HL-60 (cell line): ENCODE measurements at regions not wholly inside any gene's neighbourhood (a gene's known extent, or its start where the extent isn't known, plus 50 kb on each side); places are given as distances from the start of the nearest gene placed in this dataset.

Source experiments
- DNase-seq, 2 experiments: peaks; one replicate each; pipeline ENCODE4 v3.0.0-alpha.2; 2010 to 2020; ENCODE audit warnings: low read depth in 1 of 2, low spot score in 1 of 2
- H3K27ac ChIP-seq: fragments of 250-450 bp; sonication (Bioruptor Pico); replicated peaks from 2 replicates; pipeline ENCODE4 v1.5.1; 2020; ENCODE audit warnings: mild to moderate bottlenecking, moderate library complexity
- H3K27me3 ChIP-seq: fragments of 250-450 bp; sonication (Bioruptor Pico); 2 replicates; pipeline ENCODE4 v1.5.1; 2021; ENCODE audit warnings: mild to moderate bottlenecking, moderate library complexity; ENCODE audit not compliant: insufficient read depth, poor library complexity, severe bottlenecking
- H3K4me3 ChIP-seq: replicated peaks from 2 replicates; pipeline ENCODE4 v1.5.1; 2011; ENCODE audit warnings: mild to moderate bottlenecking, control low read depth, low read length; ENCODE audit not compliant: insufficient read depth
- GABPA ChIP-seq: IDR thresholded peaks from 2 replicates; pipeline ENCODE4 v1.6.1; 2012; ENCODE audit warnings: low read depth
- POLR2AphosphoS5 ChIP-seq: IDR thresholded peaks from 2 replicates; pipeline ENCODE4 v1.6.1; 2012; ENCODE audit warnings: low read depth
- SPI1 ChIP-seq: IDR thresholded peaks from 2 replicates; pipeline ENCODE4 v1.6.1; 2012; ENCODE audit warnings: low read depth, mild to moderate bottlenecking, borderline replicate concordance
- TF ChIP-seq, protein P1 (sequence below): IDR thresholded peaks from 2 replicates; pipeline ENCODE4 v1.6.1; 2012; ENCODE audit warnings: low read depth; ENCODE audit not compliant: insufficient replicate concordance
- TF ChIP-seq, protein P2 (sequence below): IDR thresholded peaks from one replicate; pipeline ENCODE4 v1.5.1; 2011; ENCODE audit warnings: low read length, control low read depth, inconsistent platforms; ENCODE audit not compliant: insufficient read depth

DNA sequence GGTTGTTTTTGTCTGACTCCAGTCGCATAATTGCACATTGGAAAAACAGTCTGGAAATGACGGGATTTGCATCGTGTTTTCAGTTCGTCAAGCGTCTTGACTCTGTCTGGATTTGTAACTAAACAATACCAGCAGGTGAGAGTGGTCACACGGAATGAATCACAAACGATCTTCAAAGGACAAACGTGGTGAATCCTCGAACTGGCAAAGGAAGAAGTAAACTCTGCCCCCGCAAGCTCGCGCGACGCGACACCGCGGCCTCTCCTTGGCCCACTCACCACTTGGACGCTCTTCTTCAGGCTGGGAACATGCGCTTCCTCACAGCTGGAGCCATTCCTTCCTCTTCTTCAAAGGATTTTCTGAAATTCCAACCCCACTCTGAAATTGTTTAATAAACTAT, 352.6 kb downstream of the THBS2 start:
- H3K27ac ChIP-seq: no peak overlapping the region
- no peaks in the 10 kb centered on the region for H3K27me3 ChIP-seq
- TF ChIP-seq, protein P1, sequence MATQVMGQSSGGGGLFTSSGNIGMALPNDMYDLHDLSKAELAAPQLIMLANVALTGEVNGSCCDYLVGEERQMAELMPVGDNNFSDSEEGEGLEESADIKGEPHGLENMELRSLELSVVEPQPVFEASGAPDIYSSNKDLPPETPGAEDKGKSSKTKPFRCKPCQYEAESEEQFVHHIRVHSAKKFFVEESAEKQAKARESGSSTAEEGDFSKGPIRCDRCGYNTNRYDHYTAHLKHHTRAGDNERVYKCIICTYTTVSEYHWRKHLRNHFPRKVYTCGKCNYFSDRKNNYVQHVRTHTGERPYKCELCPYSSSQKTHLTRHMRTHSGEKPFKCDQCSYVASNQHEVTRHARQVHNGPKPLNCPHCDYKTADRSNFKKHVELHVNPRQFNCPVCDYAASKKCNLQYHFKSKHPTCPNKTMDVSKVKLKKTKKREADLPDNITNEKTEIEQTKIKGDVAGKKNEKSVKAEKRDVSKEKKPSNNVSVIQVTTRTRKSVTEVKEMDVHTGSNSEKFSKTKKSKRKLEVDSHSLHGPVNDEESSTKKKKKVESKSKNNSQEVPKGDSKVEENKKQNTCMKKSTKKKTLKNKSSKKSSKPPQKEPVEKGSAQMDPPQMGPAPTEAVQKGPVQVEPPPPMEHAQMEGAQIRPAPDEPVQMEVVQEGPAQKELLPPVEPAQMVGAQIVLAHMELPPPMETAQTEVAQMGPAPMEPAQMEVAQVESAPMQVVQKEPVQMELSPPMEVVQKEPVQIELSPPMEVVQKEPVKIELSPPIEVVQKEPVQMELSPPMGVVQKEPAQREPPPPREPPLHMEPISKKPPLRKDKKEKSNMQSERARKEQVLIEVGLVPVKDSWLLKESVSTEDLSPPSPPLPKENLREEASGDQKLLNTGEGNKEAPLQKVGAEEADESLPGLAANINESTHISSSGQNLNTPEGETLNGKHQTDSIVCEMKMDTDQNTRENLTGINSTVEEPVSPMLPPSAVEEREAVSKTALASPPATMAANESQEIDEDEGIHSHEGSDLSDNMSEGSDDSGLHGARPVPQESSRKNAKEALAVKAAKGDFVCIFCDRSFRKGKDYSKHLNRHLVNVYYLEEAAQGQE: no peak
- TF ChIP-seq SPI1 (no peak), POLR2AphosphoS5 (no peak), GABPA (no peak)
- TF ChIP-seq, protein P2, sequence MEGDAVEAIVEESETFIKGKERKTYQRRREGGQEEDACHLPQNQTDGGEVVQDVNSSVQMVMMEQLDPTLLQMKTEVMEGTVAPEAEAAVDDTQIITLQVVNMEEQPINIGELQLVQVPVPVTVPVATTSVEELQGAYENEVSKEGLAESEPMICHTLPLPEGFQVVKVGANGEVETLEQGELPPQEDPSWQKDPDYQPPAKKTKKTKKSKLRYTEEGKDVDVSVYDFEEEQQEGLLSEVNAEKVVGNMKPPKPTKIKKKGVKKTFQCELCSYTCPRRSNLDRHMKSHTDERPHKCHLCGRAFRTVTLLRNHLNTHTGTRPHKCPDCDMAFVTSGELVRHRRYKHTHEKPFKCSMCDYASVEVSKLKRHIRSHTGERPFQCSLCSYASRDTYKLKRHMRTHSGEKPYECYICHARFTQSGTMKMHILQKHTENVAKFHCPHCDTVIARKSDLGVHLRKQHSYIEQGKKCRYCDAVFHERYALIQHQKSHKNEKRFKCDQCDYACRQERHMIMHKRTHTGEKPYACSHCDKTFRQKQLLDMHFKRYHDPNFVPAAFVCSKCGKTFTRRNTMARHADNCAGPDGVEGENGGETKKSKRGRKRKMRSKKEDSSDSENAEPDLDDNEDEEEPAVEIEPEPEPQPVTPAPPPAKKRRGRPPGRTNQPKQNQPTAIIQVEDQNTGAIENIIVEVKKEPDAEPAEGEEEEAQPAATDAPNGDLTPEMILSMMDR: no peak
- no peak overlapping the region for H3K4me3 ChIP-seq
- no peak for DNase-seq

DNA sequence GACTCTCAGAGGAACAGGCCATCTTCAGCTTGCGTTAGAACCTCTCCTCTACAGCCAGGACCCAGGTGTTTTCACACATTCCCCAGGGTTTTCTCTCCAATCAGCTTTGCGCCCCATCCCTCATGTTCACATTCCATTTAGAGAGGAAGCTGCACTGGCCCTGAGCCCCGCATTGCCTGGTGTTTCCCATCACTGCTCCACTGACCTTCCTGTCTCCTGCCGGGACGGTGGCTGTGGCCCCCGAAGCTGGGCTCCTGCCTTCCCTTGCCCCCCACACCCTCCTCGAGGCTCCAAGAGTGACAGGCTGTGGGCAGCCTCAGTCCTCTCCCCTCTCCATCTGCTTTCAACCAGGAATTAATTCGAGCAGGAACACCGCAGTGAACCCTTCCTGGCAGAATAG, 357.3 kb downstream of the THBS2 start:
- no peak for DNase-seq
- no peaks in the 10 kb centered on the region for H3K27me3 ChIP-seq
- H3K4me3 ChIP-seq: no peak overlapping the region
- no peak overlapping the region for H3K27ac ChIP-seq
- TF ChIP-seq, protein P1: no peak
- no peak for TF ChIP-seq SPI1
- TF ChIP-seq GABPA: no peak
- no peak for TF ChIP-seq POLR2AphosphoS5
- TF ChIP-seq, protein P2: no peak

GRCh38 chr6:168895102-168895812, 358.4 kb downstream of the THBS2 start:
- no peak overlapping the region for H3K27ac ChIP-seq
- TF ChIP-seq POLR2AphosphoS5 (no peak), SPI1 (peak; percentile 10; the same call in 1 of the 2 replicates), GABPA (peak; percentile 64; the same call in 1 of the 2 replicates)
- TF ChIP-seq, protein P2: peak; percentile 83
- peak; percentile 51 to 76 for DNase-seq
- no peak overlapping the region for H3K4me3 ChIP-seq
- H3K27me3 ChIP-seq: no peaks in the 10 kb centered on the region

- DNase-seq: no peak
- no peak for TF ChIP-seq POLR2AphosphoS5
- TF ChIP-seq, protein P1: no peak
- TF ChIP-seq, protein P2: no peak
- no peak for TF ChIP-seq SPI1
- TF ChIP-seq GABPA: no peak
- no peaks in the 10 kb centered on the region for H3K27me3 ChIP-seq
- no peak overlapping the region for H3K27ac ChIP-seq
- no peak overlapping the region for H3K4me3 ChIP-seq
Observed at GRCh38 chr6:168892031-168892430, 361.6 kb downstream of the THBS2 start.
